Astrocyte (in vitro differentiated cells and primary cell): ENCODE measurements at regions not wholly inside any gene's neighbourhood (a gene's known extent, or its start where the extent isn't known, plus 50 kb on each side); places are given as distances from the start of the nearest gene placed in this dataset.

Source experiments
- DNase-seq: peaks from one replicate; pipeline ENCODE4 v3.0.0-alpha.2; 2010; ENCODE audit warnings: low read depth
- FAIRE-seq: peaks from 2 replicates; lab custom pipeline; 2011; peaks lifted over from hg19 to GRCh38; lab: Jason Lieb, UNC
- H2AFZ ChIP-seq: 2 replicates; pipeline ENCODE4 v1.6.0; 2012; ENCODE audit warnings: low read depth, low read length, inconsistent platforms
- H3K27ac ChIP-seq: 2 replicates; pipeline ENCODE4 v1.5.1; 2011; ENCODE audit warnings: low read depth, low read length, inconsistent platforms
- H3K27me3 ChIP-seq: 2 replicates; pipeline ENCODE4 v1.6.0; 2011; ENCODE audit warnings: low read length, inconsistent platforms; ENCODE audit not compliant: insufficient read depth
- H3K36me3 ChIP-seq: 2 replicates; pipeline ENCODE4 v1.5.1; 2011; ENCODE audit warnings: low read length, inconsistent platforms; ENCODE audit not compliant: insufficient read depth
- H3K4me1 ChIP-seq: 2 replicates; pipeline ENCODE4 v1.5.1; 2011; ENCODE audit warnings: low read length, inconsistent platforms; ENCODE audit not compliant: insufficient read depth
- H3K4me2 ChIP-seq: 2 replicates; pipeline ENCODE4 v1.6.0; 2012; ENCODE audit warnings: low read length, inconsistent platforms
- H3K4me3 ChIP-seq: 2 replicates; pipeline ENCODE4 v1.5.1; 2011; ENCODE audit warnings: low read depth, mild to moderate bottlenecking, low read length, inconsistent platforms; ENCODE audit not compliant: insufficient read depth
- H3K79me2 ChIP-seq: 2 replicates; pipeline ENCODE4 v1.6.0; 2012; ENCODE audit warnings: mild to moderate bottlenecking, low read length, inconsistent platforms; ENCODE audit not compliant: insufficient read depth
- H3K9ac ChIP-seq: 2 replicates; pipeline ENCODE4 v1.6.0; 2012; ENCODE audit warnings: mild to moderate bottlenecking, low read length, inconsistent platforms
- H3K9me3 ChIP-seq: 2 replicates; pipeline ENCODE4 v1.5.1; 2012; ENCODE audit warnings: low read depth, mild to moderate bottlenecking, low read length, inconsistent platforms; ENCODE audit not compliant: insufficient read depth
- H4K20me1 ChIP-seq: 2 replicates; pipeline ENCODE4 v1.6.0; 2012; ENCODE audit warnings: low read length, inconsistent platforms; ENCODE audit not compliant: insufficient read depth
- H3K27ac Mint-ChIP-seq: one replicate; pipeline ENCODE4 v1.8.0; 2021; ENCODE audit warnings: mild to moderate bottlenecking, mixed read lengths; ENCODE audit not compliant: unreplicated experiment
- H3K27me3 Mint-ChIP-seq: one replicate; pipeline ENCODE4 v1.8.0; 2021; ENCODE audit warnings: low read depth, mixed read lengths; ENCODE audit not compliant: unreplicated experiment
- H3K36me3 Mint-ChIP-seq: one replicate; pipeline ENCODE4 v1.8.0; 2021; ENCODE audit warnings: low read depth, mixed read lengths; ENCODE audit not compliant: unreplicated experiment
- H3K4me1 Mint-ChIP-seq: one replicate; pipeline ENCODE4 v1.8.0; 2021; ENCODE audit warnings: low read depth, mixed read lengths; ENCODE audit not compliant: unreplicated experiment
- H3K4me3 Mint-ChIP-seq: one replicate; pipeline ENCODE4 v1.8.0; 2021; ENCODE audit warnings: mild to moderate bottlenecking, moderate library complexity, mixed read lengths; ENCODE audit not compliant: unreplicated experiment
- H3K9me3 Mint-ChIP-seq: one replicate; pipeline ENCODE4 v1.8.0; 2021; ENCODE audit warnings: mild to moderate bottlenecking, mixed read lengths; ENCODE audit not compliant: unreplicated experiment
- CTCF ChIP-seq: IDR thresholded peaks from 2 replicates; pipeline ENCODE4 v1.5.1; 2011; ENCODE audit warnings: low read depth, mild to moderate bottlenecking, inconsistent platforms, low read length, moderate library complexity; ENCODE audit not compliant: insufficient read depth
- EZH2 ChIP-seq: IDR thresholded peaks from 2 replicates; pipeline ENCODE4 v1.6.1; 2012; ENCODE audit warnings: mild to moderate bottlenecking, low read length, inconsistent platforms; ENCODE audit not compliant: insufficient read depth

GRCh38 chrX:67787196-67787595, 243.4 kb downstream of the AR start:
- Histone ChIP-seq H4K20me1 (no peaks in the 10 kb centered on the region), H3K4me1 (no peaks in the 10 kb centered on the region), H2AFZ (no peak overlapping the region), H3K4me2 (no peak overlapping the region), H3K27me3 (no peaks in the 10 kb centered on the region), H3K9ac (no peak overlapping the region), H3K79me2 (no peaks in the 10 kb centered on the region), H3K4me3 (no peak overlapping the region), H3K9me3 (no peaks in the 10 kb centered on the region), H3K27ac (no peak overlapping the region), H3K36me3 (no peaks in the 10 kb centered on the region)
- H3K4me1 Mint-ChIP-seq = no peaks in the 10 kb centered on the region
- DNase-seq (no peak), FAIRE-seq (no peak)
- no peaks in the 10 kb centered on the region for H3K36me3 Mint-ChIP-seq
- TF ChIP-seq CTCF (no peak), EZH2 (no peak)
- no peaks in the 10 kb centered on the region for H3K27me3 Mint-ChIP-seq
- no peak overlapping the region for H3K4me3 Mint-ChIP-seq
- H3K27ac Mint-ChIP-seq = no peak overlapping the region
- no peaks in the 10 kb centered on the region for H3K9me3 Mint-ChIP-seq

GRCh38 chrX:67789536-67789935, 245.7 kb downstream of the AR start:
- Mint-ChIP-seq H3K36me3 (no peaks in the 10 kb centered on the region), H3K27me3 (no peaks in the 10 kb centered on the region), H3K9me3 (no peaks in the 10 kb centered on the region), H3K4me3 (no peak overlapping the region), H3K27ac (no peak overlapping the region), H3K4me1 (no peaks in the 10 kb centered on the region)
- Histone ChIP-seq H4K20me1 (no peaks in the 10 kb centered on the region), H3K9ac (no peak overlapping the region), H3K27me3 (no peaks in the 10 kb centered on the region), H3K4me1 (no peaks in the 10 kb centered on the region), H3K36me3 (no peaks in the 10 kb centered on the region), H3K79me2 (no peaks in the 10 kb centered on the region), H3K4me3 (no peak overlapping the region), H3K9me3 (no peaks in the 10 kb centered on the region), H3K4me2 (no peak overlapping the region), H2AFZ (no peak overlapping the region), H3K27ac (no peak overlapping the region)
- FAIRE-seq = no peak
- DNase-seq = no peak
- no peak for TF ChIP-seq CTCF
- TF ChIP-seq EZH2 = no peak
